Dendritic cell treated with granulocyte-macrophage colony-stimulating factor and Interleukin-4, amounts not matched to agents 40 ng/mL and 50 ng/mL, for 4 days (primary cell): ENCODE measurements at regions not wholly inside any gene's neighbourhood (a gene's known extent, or its start where the extent isn't known, plus 50 kb on each side); places are given as distances from the start of the nearest gene placed in this dataset.
"Not testable (repeated sequence)": the region's sequence is repeated elsewhere in the genome, so short reads cannot be mapped to it uniquely, and the experiment has no call there.

Source experiments
- H3K27ac Mint-ChIP-seq: one replicate; pipeline ENCODE4 v1.8.0; 2022; ENCODE audit warnings: mild to moderate bottlenecking, mixed read lengths
- H3K27me3 Mint-ChIP-seq: one replicate; pipeline ENCODE4 v1.8.0; 2022; ENCODE audit warnings: mild to moderate bottlenecking, mixed read lengths
- H3K36me3 Mint-ChIP-seq: one replicate; pipeline ENCODE4 v1.8.0; 2022; ENCODE audit warnings: low read depth, mixed read lengths
- H3K4me1 Mint-ChIP-seq: one replicate; pipeline ENCODE4 v1.8.0; 2022; ENCODE audit warnings: low read depth, mixed read lengths
- H3K4me3 Mint-ChIP-seq: one replicate; pipeline ENCODE4 v1.8.0; 2022; ENCODE audit warnings: mild to moderate bottlenecking, moderate library complexity, mixed read lengths
- H3K9me3 Mint-ChIP-seq: one replicate; pipeline ENCODE4 v1.8.0; 2022; ENCODE audit warnings: mixed read lengths
- intact Hi-C: fragments of 100-400 bp; cut with micrococcal nuclease; formaldehyde crosslinking; loops from one replicate; pipeline ENCODE4 v1.15.0; 2022

- H3K27me3 Mint-ChIP-seq, H3K4me3 Mint-ChIP-seq, H3K27ac Mint-ChIP-seq, H3K9me3 Mint-ChIP-seq, H3K4me1 Mint-ChIP-seq, H3K36me3 Mint-ChIP-seq, intact Hi-C loops: not testable (repeated sequence)
These were observed 148.6 kb upstream of the PDE4D start for GRCh38 chr5:60041996-60042664.

GRCh38 chr5:60041508-60041907 lies 148.0 kb upstream of the PDE4D start:
- H3K27me3 Mint-ChIP-seq, H3K4me1 Mint-ChIP-seq, H3K27ac Mint-ChIP-seq, intact Hi-C loops, H3K9me3 Mint-ChIP-seq, H3K36me3 Mint-ChIP-seq, H3K4me3 Mint-ChIP-seq: not testable (repeated sequence)

GRCh38 chr5:60036192-60036938 lies 142.8 kb upstream of the PDE4D start:
- Mint-ChIP-seq H3K27ac (no peak overlapping the region), H3K4me1 (peaks cover 11% of the 10 kb centered on the region), H3K27me3 (no peaks in the 10 kb centered on the region), H3K36me3 (no peaks in the 10 kb centered on the region), H3K9me3 (no peaks in the 10 kb centered on the region), H3K4me3 (no peak overlapping the region)
- intact Hi-C loops: no loop called here

GRCh38 chr5:60026161-60026560 lies 132.6 kb upstream of the PDE4D start:
- intact Hi-C loops: no loop called here
- Mint-ChIP-seq H3K4me3 (no peak overlapping the region), H3K27ac (no peak overlapping the region), H3K36me3 (peaks cover 6% of the 10 kb centered on the region), H3K9me3 (no peaks in the 10 kb centered on the region), H3K27me3 (no peaks in the 10 kb centered on the region), H3K4me1 (no peaks in the 10 kb centered on the region)

GRCh38 chr5:60024104-60024503 lies 130.6 kb upstream of the PDE4D start:
- Mint-ChIP-seq H3K27me3 (no peaks in the 10 kb centered on the region), H3K27ac (no peak overlapping the region), H3K36me3 (no peaks in the 10 kb centered on the region), H3K4me1 (peaks cover 7% of the 10 kb centered on the region), H3K4me3 (no peak overlapping the region), H3K9me3 (no peaks in the 10 kb centered on the region)
- intact Hi-C loops: no loop called here

GRCh38 chr5:60023255-60023654 lies 129.7 kb upstream of the PDE4D start:
- H3K4me1 Mint-ChIP-seq: peaks cover 11% of the 10 kb centered on the region
- intact Hi-C loops: no loop called here
- no peak overlapping the region for H3K4me3 Mint-ChIP-seq
- H3K27ac Mint-ChIP-seq: no peak overlapping the region
- peaks cover 8% of the 10 kb centered on the region for H3K9me3 Mint-ChIP-seq
- no peaks in the 10 kb centered on the region for H3K36me3 Mint-ChIP-seq
- no peaks in the 10 kb centered on the region for H3K27me3 Mint-ChIP-seq

- Mint-ChIP-seq H3K36me3 (peaks cover 6% of the 10 kb centered on the region), H3K27ac (no peak overlapping the region)
- intact Hi-C loops: no loop called here
These were observed 126.9 kb upstream of the PDE4D start for GRCh38 chr5:60020457-60020856.

GRCh38 chr5:60018960-60019359 lies 125.4 kb upstream of the PDE4D start:
- Mint-ChIP-seq H3K9me3 (peaks cover 23% of the 10 kb centered on the region), H3K4me1 (peaks cover 11% of the 10 kb centered on the region)
- H3K27me3 Mint-ChIP-seq, intact Hi-C loops, H3K27ac Mint-ChIP-seq, H3K36me3 Mint-ChIP-seq, H3K4me3 Mint-ChIP-seq: not testable (repeated sequence)

More at GRCh38 chr5:60020457-60020856, 126.9 kb upstream of the PDE4D start:
- Mint-ChIP-seq H3K4me3 (no peak overlapping the region), H3K4me1 (peaks cover 11% of the 10 kb centered on the region), H3K27me3 (no peaks in the 10 kb centered on the region), H3K9me3 (peaks cover 23% of the 10 kb centered on the region)

GRCh38 chr5:60018091-60018490 lies 124.6 kb upstream of the PDE4D start:
- peaks cover 23% of the 10 kb centered on the region for H3K9me3 Mint-ChIP-seq
- H3K36me3 Mint-ChIP-seq: peaks cover 6% of the 10 kb centered on the region
- H3K27me3 Mint-ChIP-seq: no peaks in the 10 kb centered on the region
- H3K4me3 Mint-ChIP-seq: no peak overlapping the region
- peaks cover 11% of the 10 kb centered on the region for H3K4me1 Mint-ChIP-seq
- intact Hi-C loops: no loop called here
- H3K27ac Mint-ChIP-seq: no peak overlapping the region

GRCh38 chr5:60014331-60014730 lies 120.8 kb upstream of the PDE4D start:
- Mint-ChIP-seq H3K36me3 (peaks cover 6% of the 10 kb centered on the region), H3K9me3 (peaks cover 23% of the 10 kb centered on the region), H3K27ac (no peak overlapping the region), H3K4me3 (no peak overlapping the region), H3K27me3 (no peaks in the 10 kb centered on the region), H3K4me1 (peaks cover 4% of the 10 kb centered on the region)
- intact Hi-C loops: no loop called here

GRCh38 chr5:60010853-60011252 lies 117.3 kb upstream of the PDE4D start:
- H3K27ac Mint-ChIP-seq: no peak overlapping the region
- H3K36me3 Mint-ChIP-seq: no peaks in the 10 kb centered on the region
- no peaks in the 10 kb centered on the region for H3K9me3 Mint-ChIP-seq
- H3K4me3 Mint-ChIP-seq: no peak overlapping the region
- no peaks in the 10 kb centered on the region for H3K4me1 Mint-ChIP-seq
- intact Hi-C loops: no loop called here
- no peaks in the 10 kb centered on the region for H3K27me3 Mint-ChIP-seq

- Mint-ChIP-seq H3K4me1 (no peaks in the 10 kb centered on the region), H3K4me3 (no peak overlapping the region), H3K36me3 (no peaks in the 10 kb centered on the region), H3K27me3 (no peaks in the 10 kb centered on the region), H3K27ac (no peak overlapping the region), H3K9me3 (no peaks in the 10 kb centered on the region)
- intact Hi-C loops: no loop called here
These were observed 116.8 kb upstream of the PDE4D start for GRCh38 chr5:60010328-60010727.

- no peak overlapping the region for H3K27ac Mint-ChIP-seq
- H3K4me3 Mint-ChIP-seq: no peak overlapping the region
- peaks cover under 1% of the 10 kb centered on the region for H3K9me3 Mint-ChIP-seq
- H3K36me3 Mint-ChIP-seq: no peaks in the 10 kb centered on the region
- no peaks in the 10 kb centered on the region for H3K4me1 Mint-ChIP-seq
- no peaks in the 10 kb centered on the region for H3K27me3 Mint-ChIP-seq
- intact Hi-C loops: no loop called here
These were observed 114.2 kb upstream of the PDE4D start for GRCh38 chr5:60007729-60008128.

- intact Hi-C loops: no loop called here
- H3K27ac Mint-ChIP-seq: no peak overlapping the region
- H3K4me3 Mint-ChIP-seq: no peak overlapping the region
- peaks cover 5% of the 10 kb centered on the region for H3K4me1 Mint-ChIP-seq
- H3K9me3 Mint-ChIP-seq: peaks cover 16% of the 10 kb centered on the region
- no peaks in the 10 kb centered on the region for H3K27me3 Mint-ChIP-seq
- H3K36me3 Mint-ChIP-seq: no peaks in the 10 kb centered on the region
These were observed 105.5 kb upstream of the PDE4D start for GRCh38 chr5:59999056-59999455.

GRCh38 chr5:59992206-59992605 lies 98.7 kb upstream of the PDE4D start:
- H3K9me3 Mint-ChIP-seq: no peaks in the 10 kb centered on the region
- intact Hi-C loops: no loop called here
- peaks cover 6% of the 10 kb centered on the region for H3K4me1 Mint-ChIP-seq
- no peak overlapping the region for H3K4me3 Mint-ChIP-seq
- H3K36me3 Mint-ChIP-seq: peaks cover 7% of the 10 kb centered on the region
- no peak overlapping the region for H3K27ac Mint-ChIP-seq
- no peaks in the 10 kb centered on the region for H3K27me3 Mint-ChIP-seq
